HepG2 (cell line): ENCODE measurements at regions not wholly inside any gene's neighbourhood (a gene's known extent, or its start where the extent isn't known, plus 50 kb on each side); places are given as distances from the start of the nearest gene placed in this dataset.

ENCODE experiments used
- ATAC-seq: fragments of 200-7000 bp; cut with Tn5 transposase; 3 replicates; pipeline ENCODE4 v1.9.1; 2020; ENCODE audit warnings: mild to moderate bottlenecking, moderate library complexity
- BruUV-seq: library from RNA; stranded (reverse); fragments of 400-500 nt; replicated peaks from 2 replicates; lab custom pipeline; 2021; lab: Mats Ljungman, UMichigan
- CTCF ChIA-PET: fragments of 300-600 bp; formaldehyde crosslinking; extraction: SDS; loops from one replicate; lab custom pipeline; 2021; ENCODE audit warnings: low total read pairs, inconsistent platforms, low intra/inter-chr PET ratio; lab: Yijun Ruan, JAX
- POLR2A ChIA-PET: fragments of 350-600 bp; sonication (Branson Sonifier 250); formaldehyde crosslinking; loops from one replicate; lab custom pipeline; 2020; ENCODE audit warnings: antibody characterized with exemption, inconsistent platforms; lab: Yijun Ruan, JAX
- DNase-seq: peaks from one replicate; pipeline ENCODE4 v3.0.0-alpha.2; 2015; ENCODE audit warnings: low spot score
- FAIRE-seq: peaks from 3 replicates; lab custom pipeline; 2011; peaks lifted over from hg19 to GRCh38; lab: Jason Lieb, UNC
- H2AFZ ChIP-seq: one replicate; pipeline ENCODE4 v1.6.1; 2011; ENCODE audit warnings: low read length, inconsistent platforms
- H3K27ac ChIP-seq: fragments of 300-600 bp; 3 replicates; pipeline ENCODE4 v1.8.0; 2011; ENCODE audit warnings: mixed run types, mild to moderate bottlenecking, mixed read lengths, low read length, inconsistent platforms; ENCODE audit not compliant: insufficient read depth; ENCODE audit errors: extremely low read length
- H3K27me3 ChIP-seq, 2 experiments: fragments of 200-600 bp in 1 of 2; 2 replicates in 1 of 2; 3 replicates in 1 of 2; pipeline versions ENCODE4 v1.6.0 to v1.8.0; 2011; ENCODE audit warnings: low read length in 2 of 2, mild to moderate bottlenecking in 2 of 2, moderate library complexity in 2 of 2, inconsistent platforms in 1 of 2; ENCODE audit not compliant: insufficient read depth in 2 of 2, control insufficient read depth in 1 of 2
- H3K36me3 ChIP-seq, 2 experiments: fragments of 200-600 bp in 1 of 2; replicated peaks in 1 of 2; 2 replicates in 1 of 2; 3 replicates in 1 of 2; pipeline versions ENCODE4 v1.5.1 to v1.8.0; 2011; ENCODE audit warnings: low read length in 2 of 2, inconsistent platforms in 1 of 2; ENCODE audit not compliant: insufficient read depth in 2 of 2, control insufficient read depth in 1 of 2
- H3K4me1 ChIP-seq: 2 replicates; pipeline ENCODE4 v1.5.1; 2012; ENCODE audit warnings: low read length, inconsistent platforms; ENCODE audit not compliant: insufficient read depth
- H3K4me2 ChIP-seq: 2 replicates; pipeline ENCODE4 v1.6.0; 2011; ENCODE audit warnings: low read depth, low read length, inconsistent platforms
- H3K4me3 ChIP-seq, 3 experiments: fragments of 200-600 bp in 1 of 3; sonication (generic), shearing (Covaris generic) in 1 of 3; replicated peaks in 1 of 3; 2 replicates each; pipeline ENCODE4 v1.5.1; 2011 to 2016; ENCODE audit warnings: low read length in 3 of 3, inconsistent platforms in 2 of 3, low read depth in 2 of 3, mild to moderate bottlenecking in 2 of 3, control low read depth in 1 of 3, mixed read lengths in 1 of 3; ENCODE audit not compliant: insufficient read depth in 1 of 3
- H3K79me2 ChIP-seq: one replicate; pipeline ENCODE4 v1.6.1; 2011; ENCODE audit warnings: low read length, inconsistent platforms; ENCODE audit not compliant: insufficient read depth
- H3K9ac ChIP-seq: 2 replicates; pipeline ENCODE4 v1.6.0; 2011; ENCODE audit warnings: mild to moderate bottlenecking, low read depth, low read length, inconsistent platforms; ENCODE audit not compliant: insufficient read depth
- H3K9me3 ChIP-seq: 2 replicates; pipeline ENCODE4 v1.5.1; 2012; ENCODE audit warnings: mild to moderate bottlenecking, low read length
- H4K20me1 ChIP-seq: 2 replicates; pipeline ENCODE4 v1.6.0; 2011; ENCODE audit warnings: inconsistent platforms, mild to moderate bottlenecking, low read length, moderate library complexity; ENCODE audit not compliant: insufficient read depth
- GATAD1 ChIP-seq: IDR thresholded peaks from 2 replicates; pipeline ENCODE4 v1.6.1; 2016; ENCODE audit warnings: missing genetic modification reagents, missing compliant biosample characterization
- HMG20B ChIP-seq: conservative IDR thresholded peaks from 2 replicates; pipeline ENCODE4 v1.6.1; 2016; ENCODE audit warnings: missing genetic modification reagents, missing compliant biosample characterization
- MAF1 ChIP-seq: sonication (generic); formaldehyde crosslinking; IDR thresholded peaks from 2 replicates; pipeline ENCODE4 v1.5.0; 2020; ENCODE audit warnings: missing genetic modification reagents, borderline replicate concordance
- MBNL3 ChIP-seq: fragments of 250-450 bp; sonication (Bioruptor Pico); conservative IDR thresholded peaks from 2 replicates; pipeline ENCODE4 v1.8.0; 2022; ENCODE audit warnings: mild to moderate bottlenecking, inconsistent platforms
- MED8 ChIP-seq: sonication (generic); formaldehyde crosslinking; IDR thresholded peaks from 2 replicates; pipeline ENCODE4 v1.8.1; 2023; ENCODE audit warnings: mild to moderate bottlenecking, missing genetic modification reagents; ENCODE audit not compliant: insufficient replicate concordance
- NR2F2 ChIP-seq: IDR thresholded peaks from 2 replicates; pipeline ENCODE4 v1.6.1; 2012; ENCODE audit warnings: low read depth, inconsistent platforms, borderline replicate concordance
- THAP11 ChIP-seq: IDR thresholded peaks from 2 replicates; pipeline ENCODE4 v1.6.1; 2016; ENCODE audit warnings: missing biosample characterization, missing genetic modification reagents
- ZNF234 ChIP-seq: sonication (generic); formaldehyde crosslinking; conservative IDR thresholded peaks from 2 replicates; pipeline ENCODE4 v1.5.1; 2020; ENCODE audit warnings: mild to moderate bottlenecking, missing genetic modification reagents
- ZNF292 ChIP-seq: sonication (generic); formaldehyde crosslinking; IDR thresholded peaks from 2 replicates; pipeline ENCODE4 v1.8.1; 2022; ENCODE audit warnings: mild to moderate bottlenecking, low read depth, missing genetic modification reagents, borderline replicate concordance
- ZNF326 ChIP-seq: sonication (generic); formaldehyde crosslinking; IDR thresholded peaks from 2 replicates; pipeline ENCODE4 v1.4.0; 2020; ENCODE audit warnings: missing genetic modification reagents, borderline replicate concordance
- ZNF333 ChIP-seq: sonication (generic); formaldehyde crosslinking; IDR thresholded peaks from 2 replicates; pipeline ENCODE4 v1.4.0; 2020; ENCODE audit warnings: mild to moderate bottlenecking, missing genetic modification reagents, borderline replicate concordance
- ZSCAN25 ChIP-seq: sonication (generic); formaldehyde crosslinking; IDR thresholded peaks from 2 replicates; pipeline ENCODE4 v1.8.0; 2022; ENCODE audit warnings: mild to moderate bottlenecking, missing genetic modification reagents
- in situ Hi-C: cut with HindIII; loops from 2 replicates; pipeline ENCODE4 v1.10.0; 2017; ENCODE audit warnings: low pct_unique_long_range_greater_than_20kb; ENCODE audit not compliant: extremely low pct_ligation_motif_present
- intact Hi-C: fragments of 100-400 bp; cut with micrococcal nuclease; formaldehyde crosslinking; loops from one replicate; pipeline ENCODE4 v1.10.0; 2022; ENCODE audit not compliant: unreplicated experiment
- TF ChIP-seq, protein P1 (sequence below): sonication (generic); formaldehyde crosslinking; IDR thresholded peaks from 2 replicates; pipeline ENCODE4 v1.4.0; 2020; ENCODE audit warnings: missing genetic modification reagents
- TF ChIP-seq, protein P2 (sequence below): fragments of 450-650 bp; IDR thresholded peaks from 2 replicates; pipeline ENCODE4 v1.6.1; 2017
- TF ChIP-seq, protein P3 (sequence below): sonication (generic); formaldehyde crosslinking; conservative IDR thresholded peaks from 2 replicates; pipeline ENCODE4 v1.4.0; 2020; ENCODE audit warnings: missing genetic modification reagents
- TF ChIP-seq, protein P4 (sequence below): sonication (generic); formaldehyde crosslinking; IDR thresholded peaks from 2 replicates; pipeline ENCODE4 v1.4.0; 2020; ENCODE audit warnings: missing genetic modification reagents

DNA sequence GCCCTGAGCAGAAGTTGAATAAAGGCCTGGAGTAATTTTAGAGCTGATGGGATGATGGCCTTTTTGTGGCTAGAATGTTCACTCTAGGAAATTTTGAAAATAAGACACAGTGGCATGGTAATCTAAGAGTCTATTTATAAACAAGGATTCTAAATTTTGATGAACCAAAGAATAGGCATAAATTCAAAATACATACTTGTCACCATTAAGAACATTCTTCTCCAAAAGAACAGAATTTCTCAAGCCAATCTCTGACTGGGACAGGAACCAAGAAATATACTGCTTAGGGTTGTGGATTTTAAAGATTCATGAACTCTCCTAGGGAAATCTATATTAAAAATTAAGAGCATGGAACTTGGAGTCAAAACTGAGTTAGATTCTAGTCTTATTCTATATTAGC, 98.2 kb upstream of the SETBP1 start:
- no peaks in the 10 kb centered on the region for H3K4me1 ChIP-seq
- in situ Hi-C loops (no loop called here), intact Hi-C loops (no loop called here)
- ChIA-PET CTCF (no interaction called here), POLR2A (no interaction called here)
- no peak for ATAC-seq
- DNase-seq, result no peak
- H3K4me3 ChIP-seq, result no peak overlapping the region
- no peaks in the 10 kb centered on the region for H3K27me3 ChIP-seq
- H3K9me3 ChIP-seq, result no peaks in the 10 kb centered on the region
- H3K79me2 ChIP-seq, result no peaks in the 10 kb centered on the region
- no peak overlapping the region for H3K4me2 ChIP-seq
- no peaks in the 10 kb centered on the region for H3K36me3 ChIP-seq
- no peak overlapping the region for H3K27ac ChIP-seq
- BruUV-seq, result no TSS peak
- no peaks in the 10 kb centered on the region for H4K20me1 ChIP-seq
- TF ChIP-seq ZNF234 (CRISPR knock-in tag), result no peak
- no peak for TF ChIP-seq GATAD1 (CRISPR knock-in tag)
- no peak for TF ChIP-seq NR2F2
- TF ChIP-seq, protein P1, sequence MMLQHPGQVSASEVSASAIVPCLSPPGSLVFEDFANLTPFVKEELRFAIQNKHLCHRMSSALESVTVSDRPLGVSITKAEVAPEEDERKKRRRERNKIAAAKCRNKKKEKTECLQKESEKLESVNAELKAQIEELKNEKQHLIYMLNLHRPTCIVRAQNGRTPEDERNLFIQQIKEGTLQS (CRISPR knock-in tag), result no peak
- no peak for TF ChIP-seq MAF1
- no peak for TF ChIP-seq MED8 (CRISPR knock-in tag)
- TF ChIP-seq, protein P2, sequence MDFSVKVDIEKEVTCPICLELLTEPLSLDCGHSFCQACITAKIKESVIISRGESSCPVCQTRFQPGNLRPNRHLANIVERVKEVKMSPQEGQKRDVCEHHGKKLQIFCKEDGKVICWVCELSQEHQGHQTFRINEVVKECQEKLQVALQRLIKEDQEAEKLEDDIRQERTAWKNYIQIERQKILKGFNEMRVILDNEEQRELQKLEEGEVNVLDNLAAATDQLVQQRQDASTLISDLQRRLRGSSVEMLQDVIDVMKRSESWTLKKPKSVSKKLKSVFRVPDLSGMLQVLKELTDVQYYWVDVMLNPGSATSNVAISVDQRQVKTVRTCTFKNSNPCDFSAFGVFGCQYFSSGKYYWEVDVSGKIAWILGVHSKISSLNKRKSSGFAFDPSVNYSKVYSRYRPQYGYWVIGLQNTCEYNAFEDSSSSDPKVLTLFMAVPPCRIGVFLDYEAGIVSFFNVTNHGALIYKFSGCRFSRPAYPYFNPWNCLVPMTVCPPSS, result no peak
- no peak for TF ChIP-seq ZNF333 (CRISPR knock-in tag)
- TF ChIP-seq MBNL3, result no peak
- TF ChIP-seq, protein P3, sequence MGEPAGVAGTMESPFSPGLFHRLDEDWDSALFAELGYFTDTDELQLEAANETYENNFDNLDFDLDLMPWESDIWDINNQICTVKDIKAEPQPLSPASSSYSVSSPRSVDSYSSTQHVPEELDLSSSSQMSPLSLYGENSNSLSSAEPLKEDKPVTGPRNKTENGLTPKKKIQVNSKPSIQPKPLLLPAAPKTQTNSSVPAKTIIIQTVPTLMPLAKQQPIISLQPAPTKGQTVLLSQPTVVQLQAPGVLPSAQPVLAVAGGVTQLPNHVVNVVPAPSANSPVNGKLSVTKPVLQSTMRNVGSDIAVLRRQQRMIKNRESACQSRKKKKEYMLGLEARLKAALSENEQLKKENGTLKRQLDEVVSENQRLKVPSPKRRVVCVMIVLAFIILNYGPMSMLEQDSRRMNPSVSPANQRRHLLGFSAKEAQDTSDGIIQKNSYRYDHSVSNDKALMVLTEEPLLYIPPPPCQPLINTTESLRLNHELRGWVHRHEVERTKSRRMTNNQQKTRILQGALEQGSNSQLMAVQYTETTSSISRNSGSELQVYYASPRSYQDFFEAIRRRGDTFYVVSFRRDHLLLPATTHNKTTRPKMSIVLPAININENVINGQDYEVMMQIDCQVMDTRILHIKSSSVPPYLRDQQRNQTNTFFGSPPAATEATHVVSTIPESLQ, result no peak
- TF ChIP-seq, protein P4, sequence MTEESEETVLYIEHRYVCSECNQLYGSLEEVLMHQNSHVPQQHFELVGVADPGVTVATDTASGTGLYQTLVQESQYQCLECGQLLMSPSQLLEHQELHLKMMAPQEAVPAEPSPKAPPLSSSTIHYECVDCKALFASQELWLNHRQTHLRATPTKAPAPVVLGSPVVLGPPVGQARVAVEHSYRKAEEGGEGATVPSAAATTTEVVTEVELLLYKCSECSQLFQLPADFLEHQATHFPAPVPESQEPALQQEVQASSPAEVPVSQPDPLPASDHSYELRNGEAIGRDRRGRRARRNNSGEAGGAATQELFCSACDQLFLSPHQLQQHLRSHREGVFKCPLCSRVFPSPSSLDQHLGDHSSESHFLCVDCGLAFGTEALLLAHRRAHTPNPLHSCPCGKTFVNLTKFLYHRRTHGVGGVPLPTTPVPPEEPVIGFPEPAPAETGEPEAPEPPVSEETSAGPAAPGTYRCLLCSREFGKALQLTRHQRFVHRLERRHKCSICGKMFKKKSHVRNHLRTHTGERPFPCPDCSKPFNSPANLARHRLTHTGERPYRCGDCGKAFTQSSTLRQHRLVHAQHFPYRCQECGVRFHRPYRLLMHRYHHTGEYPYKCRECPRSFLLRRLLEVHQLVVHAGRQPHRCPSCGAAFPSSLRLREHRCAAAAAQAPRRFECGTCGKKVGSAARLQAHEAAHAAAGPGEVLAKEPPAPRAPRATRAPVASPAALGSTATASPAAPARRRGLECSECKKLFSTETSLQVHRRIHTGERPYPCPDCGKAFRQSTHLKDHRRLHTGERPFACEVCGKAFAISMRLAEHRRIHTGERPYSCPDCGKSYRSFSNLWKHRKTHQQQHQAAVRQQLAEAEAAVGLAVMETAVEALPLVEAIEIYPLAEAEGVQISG, result no peak
- TF ChIP-seq ZNF326 (CRISPR knock-in tag), result no peak
- TF ChIP-seq ZNF292, result no peak
- TF ChIP-seq ZSCAN25 (CRISPR knock-in tag), result no peak
- TF ChIP-seq HMG20B (CRISPR knock-in tag), result no peak
- TF ChIP-seq THAP11 (CRISPR knock-in tag), result no peak
- H2AFZ ChIP-seq, result no peak overlapping the region
- no peak overlapping the region for H3K9ac ChIP-seq
- no peak for FAIRE-seq
